T-helper 1 cell treated with Interleukin-12 subunit alpha and Interleukin-12 subunit beta and Interleukin-4 antibody, amounts not matched to agents 30 μg/mL and 1 μg/mL, for 36 hours (primary cell): ENCODE measurements at regions not wholly inside any gene's neighbourhood (a gene's known extent, or its start where the extent isn't known, plus 50 kb on each side); places are given as distances from the start of the nearest gene placed in this dataset.

Experiments used
- H3K27ac Mint-ChIP-seq: one replicate; pipeline ENCODE4 v1.8.0; 2021; ENCODE audit warnings: mild to moderate bottlenecking, mixed read lengths
- H3K27me3 Mint-ChIP-seq: one replicate; pipeline ENCODE4 v1.8.0; 2021; ENCODE audit warnings: low read depth, mixed read lengths
- H3K36me3 Mint-ChIP-seq: one replicate; pipeline ENCODE4 v1.8.0; 2021; ENCODE audit warnings: low read depth, mixed read lengths
- H3K4me1 Mint-ChIP-seq: one replicate; pipeline ENCODE4 v1.8.0; 2021; ENCODE audit warnings: low read depth, mixed read lengths
- H3K4me3 Mint-ChIP-seq: one replicate; pipeline ENCODE4 v1.8.0; 2021; ENCODE audit warnings: mild to moderate bottlenecking, moderate library complexity, mixed read lengths
- H3K9me3 Mint-ChIP-seq: one replicate; pipeline ENCODE4 v1.8.0; 2021; ENCODE audit warnings: mixed read lengths

- Mint-ChIP-seq H3K27me3 (no peaks in the 10 kb centered on the region), H3K9me3 (no peaks in the 10 kb centered on the region), H3K4me3 (no peak overlapping the region), H3K4me1 (no peaks in the 10 kb centered on the region), H3K36me3 (no peaks in the 10 kb centered on the region), H3K27ac (no peak overlapping the region)
Measured at GRCh38 chr3:182585532-182586150, 207.7 kb upstream of the ATP11B start.

- Mint-ChIP-seq H3K36me3 (no peaks in the 10 kb centered on the region), H3K27ac (no peak overlapping the region), H3K9me3 (no peaks in the 10 kb centered on the region), H3K27me3 (no peaks in the 10 kb centered on the region), H3K4me3 (no peak overlapping the region), H3K4me1 (no peaks in the 10 kb centered on the region)
Measured at GRCh38 chr3:182592747-182593146, 200.6 kb upstream of the ATP11B start.

- Mint-ChIP-seq H3K27me3 (no peaks in the 10 kb centered on the region), H3K36me3 (no peaks in the 10 kb centered on the region), H3K27ac (no peak overlapping the region), H3K9me3 (no peaks in the 10 kb centered on the region), H3K4me3 (no peak overlapping the region), H3K4me1 (no peaks in the 10 kb centered on the region)
Measured at GRCh38 chr3:182596676-182597410, 196.5 kb upstream of the ATP11B start.

GRCh38 chr3:182597621-182598041 lies 195.7 kb upstream of the ATP11B start:
- Mint-ChIP-seq H3K9me3 (no peaks in the 10 kb centered on the region), H3K4me1 (no peaks in the 10 kb centered on the region), H3K27ac (no peak overlapping the region), H3K27me3 (no peaks in the 10 kb centered on the region), H3K36me3 (no peaks in the 10 kb centered on the region), H3K4me3 (no peak overlapping the region)

- Mint-ChIP-seq H3K36me3 (no peaks in the 10 kb centered on the region), H3K27ac (no peak overlapping the region), H3K4me3 (no peak overlapping the region), H3K9me3 (no peaks in the 10 kb centered on the region), H3K4me1 (no peaks in the 10 kb centered on the region), H3K27me3 (no peaks in the 10 kb centered on the region)
Measured at GRCh38 chr3:182601597-182601996, 191.7 kb upstream of the ATP11B start.

- Mint-ChIP-seq H3K4me1 (no peaks in the 10 kb centered on the region), H3K4me3 (no peak overlapping the region), H3K36me3 (no peaks in the 10 kb centered on the region), H3K9me3 (no peaks in the 10 kb centered on the region), H3K27ac (no peak overlapping the region), H3K27me3 (no peaks in the 10 kb centered on the region)
Measured at GRCh38 chr3:182603501-182603900, 189.8 kb upstream of the ATP11B start.

- no peak overlapping the region for H3K27ac Mint-ChIP-seq
- no peaks in the 10 kb centered on the region for H3K36me3 Mint-ChIP-seq
- H3K27me3 Mint-ChIP-seq: no peaks in the 10 kb centered on the region
- no peaks in the 10 kb centered on the region for H3K9me3 Mint-ChIP-seq
- no peak overlapping the region for H3K4me3 Mint-ChIP-seq
- no peaks in the 10 kb centered on the region for H3K4me1 Mint-ChIP-seq
Measured at GRCh38 chr3:182605882-182606611, 187.3 kb upstream of the ATP11B start.

- Mint-ChIP-seq H3K27ac (no peak overlapping the region), H3K4me3 (no peak overlapping the region), H3K36me3 (no peaks in the 10 kb centered on the region), H3K9me3 (no peaks in the 10 kb centered on the region), H3K4me1 (no peaks in the 10 kb centered on the region), H3K27me3 (no peaks in the 10 kb centered on the region)
Measured at GRCh38 chr3:182606905-182607504, 186.3 kb upstream of the ATP11B start.

- Mint-ChIP-seq H3K27me3 (no peaks in the 10 kb centered on the region), H3K9me3 (no peaks in the 10 kb centered on the region), H3K4me3 (no peak overlapping the region), H3K36me3 (no peaks in the 10 kb centered on the region), H3K27ac (no peak overlapping the region), H3K4me1 (no peaks in the 10 kb centered on the region)
Measured at GRCh38 chr3:182608832-182609231, 184.5 kb upstream of the ATP11B start.

GRCh38 chr3:182609575-182610156 lies 183.6 kb upstream of the ATP11B start:
- no peak overlapping the region for H3K4me3 Mint-ChIP-seq
- H3K27ac Mint-ChIP-seq: no peak overlapping the region
- H3K36me3 Mint-ChIP-seq: no peaks in the 10 kb centered on the region
- H3K9me3 Mint-ChIP-seq: no peaks in the 10 kb centered on the region
- no peaks in the 10 kb centered on the region for H3K27me3 Mint-ChIP-seq
- no peaks in the 10 kb centered on the region for H3K4me1 Mint-ChIP-seq

GRCh38 chr3:182612332-182612731 lies 181.0 kb upstream of the ATP11B start:
- H3K36me3 Mint-ChIP-seq: no peaks in the 10 kb centered on the region
- no peaks in the 10 kb centered on the region for H3K27me3 Mint-ChIP-seq
- H3K9me3 Mint-ChIP-seq: no peaks in the 10 kb centered on the region
- H3K4me1 Mint-ChIP-seq: no peaks in the 10 kb centered on the region
- no peak overlapping the region for H3K27ac Mint-ChIP-seq
- no peak overlapping the region for H3K4me3 Mint-ChIP-seq

GRCh38 chr3:182617500-182617899 lies 175.8 kb upstream of the ATP11B start:
- Mint-ChIP-seq H3K27ac (no peak overlapping the region), H3K9me3 (no peaks in the 10 kb centered on the region), H3K36me3 (no peaks in the 10 kb centered on the region), H3K4me1 (no peaks in the 10 kb centered on the region), H3K4me3 (no peak overlapping the region), H3K27me3 (no peaks in the 10 kb centered on the region)

GRCh38 chr3:182618085-182618732 lies 175.1 kb upstream of the ATP11B start:
- no peak overlapping the region for H3K27ac Mint-ChIP-seq
- H3K36me3 Mint-ChIP-seq: no peaks in the 10 kb centered on the region
- H3K9me3 Mint-ChIP-seq: no peaks in the 10 kb centered on the region
- no peaks in the 10 kb centered on the region for H3K27me3 Mint-ChIP-seq
- no peaks in the 10 kb centered on the region for H3K4me1 Mint-ChIP-seq
- no peak overlapping the region for H3K4me3 Mint-ChIP-seq

- no peaks in the 10 kb centered on the region for H3K9me3 Mint-ChIP-seq
- H3K27ac Mint-ChIP-seq: no peak overlapping the region
- H3K27me3 Mint-ChIP-seq: no peaks in the 10 kb centered on the region
- no peaks in the 10 kb centered on the region for H3K4me1 Mint-ChIP-seq
- H3K4me3 Mint-ChIP-seq: no peak overlapping the region
- H3K36me3 Mint-ChIP-seq: no peaks in the 10 kb centered on the region
Measured at GRCh38 chr3:182618981-182619591, 174.2 kb upstream of the ATP11B start.
